GM21825 (cell line): ENCODE measurements at regions not wholly inside any gene's neighbourhood (a gene's known extent, or its start where the extent isn't known, plus 50 kb on each side); places are given as distances from the start of the nearest gene placed in this dataset.

Source experiments
- ATAC-seq: cut with Tn5 transposase; IDR thresholded peaks from one replicate; pipeline ENCODE4 v1.9.1; 2021; ENCODE audit warnings: mild to moderate bottlenecking, moderate library complexity; ENCODE audit not compliant: unreplicated experiment

- ATAC-seq: no peak
Measured at GRCh38 chr12:58764100-58764953, 156.0 kb downstream of the LRIG3 start.

DNA sequence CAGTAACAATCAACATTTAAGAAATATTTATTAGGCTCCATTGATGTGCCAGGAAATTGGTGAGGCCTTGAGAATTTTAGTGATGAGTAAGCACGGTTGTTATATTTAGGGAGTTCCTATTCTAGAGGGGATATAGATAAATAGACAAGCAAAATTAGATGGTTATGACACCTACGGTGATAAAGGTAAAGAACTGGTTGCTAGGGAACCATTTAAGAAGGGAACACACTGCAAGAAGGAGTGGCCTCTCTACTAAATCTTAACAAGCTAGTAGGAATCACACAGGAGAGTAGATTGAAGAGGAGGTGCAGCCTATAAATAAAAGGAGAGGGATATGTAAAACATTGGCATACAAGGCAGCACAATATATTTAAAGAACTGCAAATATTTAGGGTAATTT is 155.2 kb downstream of the LRIG3 start:
- no peak for ATAC-seq

- ATAC-seq: no peak
Measured at GRCh38 chr12:58765653-58766512, 154.4 kb downstream of the LRIG3 start.

DNA sequence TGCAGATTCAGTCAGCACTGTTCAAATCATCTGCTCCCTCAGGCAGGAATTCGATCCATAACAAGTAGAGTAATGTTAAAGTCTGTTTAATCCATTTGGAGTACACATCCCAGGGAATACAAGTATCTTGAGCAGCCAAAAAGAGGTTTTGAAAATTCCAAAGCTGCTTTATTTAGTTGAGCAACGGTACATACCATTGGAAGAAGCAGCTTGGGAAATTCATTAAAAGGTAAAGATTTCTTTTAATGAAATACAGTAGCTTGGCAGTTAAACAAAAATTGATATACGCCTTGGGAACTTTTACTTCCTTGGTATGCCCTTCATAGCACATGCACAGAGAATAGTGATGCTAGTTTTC is 153.8 kb downstream of the LRIG3 start:
- no peak for ATAC-seq

DNA sequence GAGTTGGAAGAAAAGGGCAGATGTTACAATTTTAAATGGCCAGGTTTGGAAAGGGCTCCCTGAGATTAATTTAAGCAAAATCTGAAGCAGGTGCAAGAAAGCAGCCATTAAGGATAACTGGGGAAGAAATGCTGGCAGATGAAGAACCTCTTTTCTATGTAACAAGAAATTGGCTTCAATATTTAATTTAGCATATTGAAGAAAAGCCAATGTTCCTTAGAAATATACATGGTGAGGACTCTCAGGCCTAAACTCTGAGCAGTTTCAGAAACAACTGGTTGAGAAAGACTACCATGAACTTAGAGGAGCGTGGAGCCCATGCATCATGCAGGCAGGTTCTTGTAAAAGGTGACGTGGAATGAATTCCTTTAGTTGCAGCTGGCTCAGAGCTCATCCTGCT is 152.8 kb downstream of the LRIG3 start:
- ATAC-seq: no peak

DNA sequence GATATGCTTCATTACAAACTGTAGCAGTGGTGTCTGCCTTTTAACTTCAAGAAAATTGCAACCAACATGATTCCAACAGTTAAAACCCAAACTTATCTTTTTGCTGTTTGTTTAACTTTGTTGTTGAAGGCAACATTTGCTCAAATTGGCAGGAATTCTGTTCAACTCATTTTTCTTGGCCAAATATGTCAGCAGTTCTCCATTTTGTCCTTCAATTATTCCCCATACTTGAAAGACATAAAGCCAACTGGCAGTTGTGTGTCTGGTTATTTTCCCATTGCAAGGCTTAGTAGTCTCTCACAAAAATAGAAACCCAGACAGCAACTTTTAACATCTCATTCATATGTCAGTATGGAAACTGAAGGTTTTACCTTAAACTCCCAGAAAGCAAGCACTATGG is 146.3 kb downstream of the LRIG3 start:
- ATAC-seq: no peak

DNA sequence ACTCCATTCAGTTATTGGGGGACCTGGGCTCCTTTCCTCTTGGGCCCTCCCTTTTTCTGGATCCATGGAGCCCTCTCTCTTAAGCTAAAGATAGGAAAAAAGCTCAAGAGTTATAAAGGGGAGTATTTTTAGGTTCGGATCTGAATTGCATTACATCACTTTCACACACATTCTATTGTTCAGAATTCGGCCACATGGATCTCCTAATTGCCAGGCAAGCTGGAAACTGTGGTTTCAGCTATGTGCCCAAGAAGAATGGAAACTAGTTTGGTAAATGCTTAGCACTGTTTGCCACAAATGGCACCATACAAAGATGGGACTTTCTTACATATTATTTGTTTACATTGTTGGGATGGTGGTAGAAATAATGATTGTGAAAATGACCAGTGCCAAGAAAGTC is 145.6 kb downstream of the LRIG3 start:
- ATAC-seq: no peak

DNA sequence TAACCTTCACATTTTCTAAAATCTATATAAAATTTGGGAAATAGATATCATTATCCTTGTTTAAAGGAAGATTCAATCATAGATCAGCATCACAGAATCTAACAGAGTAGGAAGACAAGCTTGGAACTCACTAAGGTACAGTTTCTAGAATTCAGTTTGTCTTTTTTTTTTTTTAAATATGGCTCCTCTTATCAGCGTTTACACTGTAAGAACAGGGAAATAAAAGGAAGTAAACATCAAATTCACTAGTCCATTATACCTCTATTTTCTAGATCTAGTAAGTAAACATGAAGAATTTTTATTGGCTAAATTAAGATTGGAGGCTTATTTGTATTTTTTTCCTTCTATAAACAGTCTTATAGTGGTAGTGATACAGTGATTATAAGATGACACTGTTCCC is 144.9 kb downstream of the LRIG3 start:
- ATAC-seq: no peak

DNA sequence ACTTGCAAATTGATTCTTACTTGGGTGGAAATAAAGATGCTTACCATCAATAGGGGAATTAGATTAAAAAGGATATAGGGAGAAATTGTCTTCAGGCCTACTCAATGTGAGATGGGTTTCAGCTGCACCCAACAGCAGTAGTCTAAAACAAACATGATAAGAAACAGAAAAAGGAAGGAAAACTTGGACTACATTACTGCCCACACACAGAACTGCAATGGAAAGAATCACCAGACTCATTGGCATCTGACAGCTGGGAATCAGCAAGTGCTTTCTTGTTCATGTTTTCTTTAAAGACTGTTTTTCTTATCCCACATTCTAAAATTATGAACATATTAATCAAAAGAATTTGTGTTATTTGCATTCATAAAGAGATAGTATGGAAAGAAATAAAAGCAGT is 144.2 kb downstream of the LRIG3 start:
- ATAC-seq: no peak

- no peak for ATAC-seq
Measured at GRCh38 chr12:58777815-58778214, 142.5 kb downstream of the LRIG3 start.

DNA sequence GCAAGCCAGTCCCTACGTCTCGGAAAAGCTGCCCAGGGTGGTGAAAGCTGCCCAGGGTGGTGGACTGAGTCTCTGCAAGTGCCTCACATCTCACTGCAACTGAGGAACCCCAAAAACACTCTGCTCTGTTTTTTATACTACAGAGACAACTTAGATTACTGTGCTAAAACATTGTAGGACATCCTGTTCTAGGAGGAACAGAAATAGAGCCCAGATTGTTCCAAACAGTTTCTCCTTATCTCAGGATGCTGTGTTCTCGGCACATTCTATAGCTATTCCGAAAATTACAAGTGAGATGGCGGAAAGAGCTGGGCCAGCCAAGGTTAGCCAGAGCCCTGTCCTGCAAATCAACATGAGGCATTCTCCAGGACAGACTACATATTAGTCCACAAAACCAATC is 138.7 kb downstream of the LRIG3 start:
- ATAC-seq: no peak

GRCh38 chr12:58787021-58787760 is 133.1 kb downstream of the LRIG3 start:
- ATAC-seq: no peak

GRCh38 chr12:58794859-58795258 is 125.4 kb downstream of the LRIG3 start:
- no peak for ATAC-seq

DNA sequence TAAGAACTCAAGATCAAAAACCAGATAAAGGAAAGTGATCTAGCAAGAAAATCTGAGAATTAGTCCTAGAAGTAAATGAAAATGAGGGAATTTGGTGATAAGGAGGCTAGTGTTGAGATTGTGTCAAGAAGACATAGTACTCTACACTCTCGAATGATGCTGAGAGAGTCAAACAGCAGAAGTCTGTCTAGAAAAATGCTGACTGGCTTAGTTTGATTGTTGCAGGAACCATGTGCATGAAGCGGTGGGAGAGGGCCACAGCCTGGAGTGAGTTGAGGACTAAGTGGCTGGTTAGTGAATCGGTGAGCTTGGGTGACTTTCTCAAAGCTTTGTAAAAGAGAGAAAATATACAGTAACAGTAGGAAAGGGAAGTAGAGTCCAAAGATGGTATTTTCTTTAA is 124.5 kb downstream of the LRIG3 start:
- ATAC-seq: no peak

DNA sequence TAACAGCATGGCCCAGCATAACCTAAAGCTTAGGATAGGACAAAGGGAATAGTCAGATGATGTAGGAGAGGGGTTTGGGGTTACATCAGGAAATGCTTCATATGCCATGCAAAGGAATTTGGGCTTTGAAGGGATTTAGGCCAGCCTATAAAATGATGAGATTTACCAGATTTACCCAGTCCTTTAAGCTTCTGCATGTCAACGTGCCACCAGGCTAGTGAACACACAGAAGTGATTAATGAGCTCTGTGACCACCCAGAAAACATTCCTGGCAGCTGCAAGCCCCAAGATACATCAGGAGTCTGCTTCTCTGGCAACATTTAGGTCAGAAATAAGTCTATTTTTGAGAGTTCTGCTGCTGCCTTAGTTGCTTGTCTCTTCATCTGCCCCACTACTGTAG is 118.3 kb downstream of the LRIG3 start:
- no peak for ATAC-seq

- no peak for ATAC-seq
Measured at GRCh38 chr12:58803908-58804307, 116.4 kb downstream of the LRIG3 start.

GRCh38 chr12:58804749-58805148 is 115.6 kb downstream of the LRIG3 start:
- no peak for ATAC-seq

DNA sequence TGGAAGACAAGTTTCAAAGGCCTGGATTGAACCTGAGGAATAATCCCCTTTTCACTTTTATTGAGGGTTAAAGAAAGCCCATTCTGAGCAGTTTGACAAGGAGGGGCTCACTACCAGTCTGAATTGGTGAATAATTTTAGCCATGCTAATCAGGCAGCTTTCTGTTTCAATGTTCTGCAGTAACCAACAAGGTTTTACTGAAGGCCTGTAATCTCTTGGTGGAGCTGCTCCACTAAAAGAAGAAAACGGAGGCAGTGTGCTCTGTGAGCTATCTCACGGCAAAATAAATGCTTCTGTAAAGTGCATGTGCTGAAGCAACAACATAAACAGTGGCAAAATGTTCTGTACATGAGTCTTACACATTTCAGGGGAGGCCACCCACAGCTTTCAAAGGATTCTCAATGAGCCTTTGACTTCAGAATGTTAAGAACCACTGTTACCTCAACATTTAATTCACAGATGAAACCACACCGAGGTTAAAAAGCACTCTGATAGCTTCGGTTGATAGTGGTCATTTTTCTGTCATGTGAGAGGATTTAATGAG is 111.2 kb downstream of the LRIG3 start:
- ATAC-seq: no peak

DNA sequence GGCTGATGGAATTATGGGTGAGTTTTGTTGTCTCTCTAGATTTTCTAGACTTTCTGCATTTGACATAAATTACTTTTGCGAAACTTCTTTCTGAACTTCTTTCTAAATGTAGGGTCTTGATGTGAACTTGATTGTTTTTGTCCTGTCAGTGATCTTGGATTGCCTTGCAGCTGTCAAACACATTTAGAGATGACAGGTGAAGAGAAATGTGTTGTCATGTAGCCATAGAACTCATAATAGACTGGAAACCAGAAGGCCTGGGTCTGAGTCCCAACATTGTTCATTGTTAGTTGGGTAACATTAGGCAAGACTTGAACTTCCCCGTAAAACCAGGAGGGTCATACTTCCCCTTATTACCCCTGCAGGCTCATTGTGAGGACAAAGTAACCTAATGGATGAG is 109.0 kb downstream of the LRIG3 start:
- ATAC-seq: no peak

- ATAC-seq: no peak
Measured at GRCh38 chr12:58812214-58812613, 108.1 kb downstream of the LRIG3 start.

DNA sequence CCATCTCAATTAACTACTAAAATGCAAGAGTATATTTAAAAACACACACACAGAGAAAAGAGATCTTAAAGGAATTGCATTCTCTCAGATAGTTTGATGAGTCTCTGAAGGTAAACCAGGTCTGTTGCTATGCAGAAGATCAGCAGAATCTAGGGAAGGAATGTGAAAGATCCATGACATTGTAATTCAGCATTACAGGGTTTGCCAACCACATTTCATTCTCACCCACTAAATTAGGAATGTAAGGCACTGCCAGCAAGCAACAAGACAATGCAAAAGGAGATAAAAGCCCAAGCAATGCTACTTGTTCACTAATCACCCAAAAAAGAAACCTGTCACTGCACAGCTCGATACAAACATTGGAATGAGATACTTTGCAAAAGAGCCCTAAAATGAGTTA is 106.3 kb downstream of the LRIG3 start:
- no peak for ATAC-seq
